IMR-90 (cell line): ENCODE measurements at regions not wholly inside any gene's neighbourhood (a gene's known extent, or its start where the extent isn't known, plus 50 kb on each side); places are given as distances from the start of the nearest gene placed in this dataset.

Source experiments
- ATAC-seq: fragments of 200-7000 bp; cut with Tn5 transposase; 2 replicates; pipeline ENCODE4 v1.9.1; 2020; ENCODE audit warnings: low read depth, mild to moderate bottlenecking, moderate library complexity
- BruUV-seq: library from RNA; stranded (reverse); fragments of 400-500 nt; replicated peaks from 2 replicates; lab custom pipeline; 2021; lab: Mats Ljungman, UMichigan
- CTCF ChIA-PET: fragments of 300-600 bp; formaldehyde crosslinking; extraction: SDS; loops from one replicate; lab custom pipeline; 2021; ENCODE audit warnings: antibody characterized with exemption; lab: Yijun Ruan, JAX
- POLR2A ChIA-PET: fragments of 300-600 bp; sonication (Branson Sonifier 250); formaldehyde crosslinking; loops from one replicate; lab custom pipeline; 2022; ENCODE audit warnings: antibody characterized with exemption; ENCODE audit not compliant: unreplicated experiment; lab: Charles Lee
- DNase-seq: peaks from one replicate; pipeline ENCODE4 v3.0.0; 2013
- H2AFZ ChIP-seq: replicated peaks from 2 replicates; pipeline ENCODE3; 2013; ENCODE audit warnings: low read length, mild to moderate bottlenecking; ENCODE audit not compliant: poor library complexity
- H2AK5ac ChIP-seq: 2 replicates; pipeline ENCODE4 v1.6.1; 2013; ENCODE audit warnings: low read depth, low read length, inconsistent platforms
- H2AK9ac ChIP-seq: replicated peaks from 2 replicates; pipeline ENCODE3; 2013; ENCODE audit warnings: mild to moderate bottlenecking, low read depth, low read length, moderate library complexity; ENCODE audit not compliant: poor library complexity
- H2BK120ac ChIP-seq: 2 replicates; pipeline ENCODE4 v1.6.1; 2013; ENCODE audit warnings: low read depth, low read length, inconsistent platforms
- H2BK15ac ChIP-seq: 3 replicates; pipeline ENCODE4 v1.6.1; 2013; ENCODE audit warnings: low read depth, low read length, inconsistent platforms
- H2BK20ac ChIP-seq: 2 replicates; pipeline ENCODE4 v1.6.1; 2013; ENCODE audit warnings: low read depth, mild to moderate bottlenecking, inconsistent platforms, low read length, moderate library complexity
- H2BK5ac ChIP-seq: 2 replicates; pipeline ENCODE4 v1.6.1; 2013; ENCODE audit warnings: mild to moderate bottlenecking, low read depth, low read length, inconsistent platforms; ENCODE audit not compliant: poor library complexity, severe bottlenecking
- H3K14ac ChIP-seq: replicated peaks from 2 replicates; pipeline ENCODE4 v1.6.1; 2013; ENCODE audit warnings: low read depth, low read length, inconsistent platforms
- H3K18ac ChIP-seq: 2 replicates; pipeline ENCODE4 v1.6.1; 2013; ENCODE audit warnings: low read depth, low read length, control low read depth
- H3K23ac ChIP-seq: 2 replicates; pipeline ENCODE4 v1.6.1; 2013; ENCODE audit warnings: low read depth, low read length, inconsistent platforms
- H3K27ac ChIP-seq: 2 replicates; pipeline ENCODE4 v1.5.1; 2013; ENCODE audit warnings: mild to moderate bottlenecking, control low read depth, low read length; ENCODE audit not compliant: insufficient read depth
- H3K27me3 ChIP-seq: 2 replicates; pipeline ENCODE4 v1.6.1; 2013; ENCODE audit warnings: low read length; ENCODE audit not compliant: control insufficient read depth, insufficient read depth
- H3K36me3 ChIP-seq: 2 replicates; pipeline ENCODE4 v1.6.1; 2013; ENCODE audit warnings: low read length, mixed read lengths; ENCODE audit not compliant: control insufficient read depth, insufficient read depth
- H3K4ac ChIP-seq: 2 replicates; pipeline ENCODE4 v1.6.1; 2013; ENCODE audit warnings: low read depth, low read length, inconsistent platforms
- H3K4me1 ChIP-seq: 2 replicates; pipeline ENCODE4 v1.6.1; 2013; ENCODE audit warnings: low read length, mixed read lengths; ENCODE audit not compliant: control insufficient read depth, insufficient read depth
- H3K4me2 ChIP-seq: 2 replicates; pipeline ENCODE4 v1.6.1; 2013; ENCODE audit warnings: low read depth, mild to moderate bottlenecking, control low read depth, low read length, moderate library complexity
- H3K4me3 ChIP-seq: 2 replicates; pipeline ENCODE4 v1.5.1; 2013; ENCODE audit warnings: low read depth, mild to moderate bottlenecking, control low read depth, low read length, moderate library complexity; ENCODE audit not compliant: insufficient read depth
- H3K56ac ChIP-seq: 2 replicates; pipeline ENCODE4 v1.6.1; 2013; ENCODE audit warnings: low read length, inconsistent platforms; ENCODE audit not compliant: insufficient read depth; ENCODE audit errors: extremely low read depth
- H3K79me1 ChIP-seq, 2 experiments: 2 replicates each; pipeline ENCODE4 v1.6.1; 2013; ENCODE audit warnings: low read length in 2 of 2, inconsistent platforms in 1 of 2, low read depth in 1 of 2
- H3K9ac ChIP-seq: 2 replicates; pipeline ENCODE4 v1.6.1; 2013; ENCODE audit warnings: low read depth, low read length, control low read depth
- H3K9me1 ChIP-seq: 2 replicates; pipeline ENCODE4 v1.6.1; 2013; ENCODE audit warnings: low read length, inconsistent platforms; ENCODE audit not compliant: insufficient read depth
- H3K9me3 ChIP-seq: 2 replicates; pipeline ENCODE4 v1.6.1; 2013; ENCODE audit warnings: low read length; ENCODE audit not compliant: control insufficient read depth, insufficient read depth
- H4K20me1 ChIP-seq: 2 replicates; pipeline ENCODE4 v1.6.1; 2013; ENCODE audit warnings: low read length, inconsistent platforms; ENCODE audit not compliant: insufficient read depth
- H4K5ac ChIP-seq: 2 replicates; pipeline ENCODE4 v1.6.1; 2013; ENCODE audit warnings: mild to moderate bottlenecking, low read depth, low read length, control low read depth
- H4K8ac ChIP-seq, 2 experiments: 2 replicates each; pipeline ENCODE4 v1.6.1; 2013; ENCODE audit warnings: low read depth in 2 of 2, low read length in 2 of 2, control low read depth in 1 of 2, inconsistent platforms in 1 of 2
- H4K91ac ChIP-seq: 2 replicates; pipeline ENCODE4 v1.6.1; 2013; ENCODE audit warnings: low read depth, low read length, inconsistent platforms; ENCODE audit not compliant: insufficient read depth
- CEBPB ChIP-seq: IDR thresholded peaks from 2 replicates; pipeline ENCODE4 v1.6.1; 2012; ENCODE audit warnings: low read depth, low read length, improper control_type of control experiment
- CHD1 ChIP-seq: IDR thresholded peaks from 2 replicates; pipeline ENCODE4 v1.6.1; 2012; ENCODE audit warnings: low read depth, low read length, improper control_type of control experiment
- FOS ChIP-seq: fragments of 150-350 bp; IDR thresholded peaks from 2 replicates; pipeline ENCODE4 v1.6.1; 2016; ENCODE audit warnings: low read depth, low read length
- MAZ ChIP-seq: IDR thresholded peaks from 2 replicates; pipeline ENCODE4 v1.6.1; 2012; ENCODE audit warnings: low read depth, mild to moderate bottlenecking, low read length, improper control_type of control experiment, moderate library complexity, borderline replicate concordance
- NFE2L2 ChIP-seq: fragments of 150-350 bp; IDR thresholded peaks from 2 replicates; pipeline ENCODE4 v1.6.1; 2016; ENCODE audit warnings: low read depth, mild to moderate bottlenecking, low read length
- POLR2A ChIP-seq: IDR thresholded peaks from 2 replicates; pipeline ENCODE4 v1.6.1; 2012; ENCODE audit warnings: mild to moderate bottlenecking, low read depth, low read length
- RAD21 ChIP-seq: IDR thresholded peaks from 2 replicates; pipeline ENCODE4 v1.6.1; 2012; ENCODE audit warnings: low read length, improper control_type of control experiment
- RFX5 ChIP-seq: IDR thresholded peaks from 2 replicates; pipeline ENCODE4 v1.8.0; 2012; ENCODE audit warnings: low read depth, mild to moderate bottlenecking, low read length, moderate library complexity
- WGBS, 2 experiments: methylation state at CpG; one replicate each; pipeline versions ENCODE4 v1.1.5 to v1.1.7; 2013; ENCODE audit warnings: missing lambda C conversion rate in 2 of 2; ENCODE audit not compliant: insufficient read length in 1 of 2; ENCODE audit errors: extremely low coverage in 2 of 2; 5-methylcytosine and 5-hydroxymethylcytosine counted together
- dilution Hi-C: fragments of 300-500 bp; cut with HindIII; formaldehyde crosslinking; loops from one replicate; pipeline ENCODE4 v1.14.3; 2018; ENCODE audit warnings: low sequenced_read_pairs; ENCODE audit not compliant: unreplicated experiment
- in situ Hi-C: fragments of 300-500 bp; cut with MboI; formaldehyde crosslinking; loops from 3 replicates; pipeline ENCODE4 v1.14.3; 2019; ENCODE audit warnings: low sequenced_read_pairs, inconsistent platforms, mixed read lengths
- intact Hi-C: fragments of 100-400 bp; cut with micrococcal nuclease; formaldehyde crosslinking; loops from 2 replicates; pipeline ENCODE4 v1.10.0; 2022
- TF ChIP-seq, protein P1 (sequence below): fragments of 150-350 bp; IDR thresholded peaks from 2 replicates; pipeline ENCODE4 v1.6.1; 2017; ENCODE audit warnings: mild to moderate bottlenecking, antibody characterized with exemption, low read length, low read depth
- TF ChIP-seq, protein P2 (sequence below): conservative IDR thresholded peaks from 2 replicates; pipeline ENCODE4 v1.5.1; 2012; ENCODE audit warnings: mild to moderate bottlenecking, low read depth, low read length, improper control_type of control experiment
- TF ChIP-seq, protein P3 (sequence below): fragments of 150-350 bp; IDR thresholded peaks from 2 replicates; pipeline ENCODE4 v1.6.1; 2016; ENCODE audit warnings: low read depth, mild to moderate bottlenecking, low read length, moderate library complexity, borderline replicate concordance

DNA sequence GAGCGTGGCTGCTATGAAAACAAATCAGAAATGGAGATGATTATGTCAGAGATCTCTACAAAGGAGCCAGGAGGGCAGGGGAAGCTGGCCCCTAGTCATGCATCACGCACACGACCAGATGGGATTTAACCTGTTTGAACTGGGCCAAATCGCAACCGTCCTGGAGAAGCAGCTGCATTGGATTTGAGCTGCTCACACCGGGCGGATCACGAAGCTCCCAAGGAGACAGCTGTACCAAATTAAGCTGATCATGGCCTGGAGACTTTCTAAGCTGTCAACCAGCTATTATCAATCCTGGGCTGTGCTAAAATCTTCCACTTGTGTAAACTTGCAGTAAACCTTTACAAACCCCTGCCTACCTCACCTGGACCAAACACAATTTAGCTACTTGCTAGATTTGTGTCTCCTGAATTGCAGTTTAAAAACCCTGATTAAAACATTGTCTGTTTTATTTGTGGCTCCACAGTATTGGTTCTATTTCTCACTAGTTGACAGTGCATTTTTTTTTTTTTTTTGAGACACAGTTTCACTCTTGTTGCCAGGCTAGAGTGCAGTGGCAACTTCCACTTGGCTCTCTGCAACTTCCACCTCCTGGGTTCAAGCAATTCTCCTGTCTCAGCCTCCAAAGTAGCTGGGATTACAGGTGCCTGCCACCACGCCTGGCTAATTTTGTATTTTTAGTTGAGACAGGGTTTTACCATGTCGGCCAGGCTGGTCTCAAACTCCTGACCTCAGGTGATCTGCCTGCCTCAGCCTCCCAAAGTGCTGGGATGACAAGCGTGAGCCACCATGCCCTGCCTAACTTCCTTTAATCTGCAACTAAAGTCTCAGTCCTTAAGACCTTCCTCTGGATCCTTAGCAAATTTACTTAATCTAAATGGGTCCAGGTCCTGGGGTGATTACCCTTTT lies 98.3 kb upstream of the GRIN2A start:
- DNase-seq: no peak
- Histone ChIP-seq H3K4me1 (no peaks in the 10 kb centered on the region), H2BK15ac (no peak overlapping the region), H4K91ac (no peak overlapping the region), H3K14ac (no peak overlapping the region), H3K27me3 (no peaks in the 10 kb centered on the region), H3K4me3 (no peak overlapping the region), H3K56ac (no peak overlapping the region), H4K5ac (no peak overlapping the region), H2BK5ac (no peak overlapping the region), H3K18ac (no peak overlapping the region), H2AFZ (no peak overlapping the region), H4K8ac (no peak overlapping the region), H3K23ac (no peak overlapping the region), H3K4me2 (no peak overlapping the region), H3K27ac (no peak overlapping the region), H3K36me3 (no peaks in the 10 kb centered on the region), H3K9ac (no peak overlapping the region), H3K79me1 (no peaks in the 10 kb centered on the region), H3K4ac (no peak overlapping the region), H3K9me1 (no peaks in the 10 kb centered on the region), H2AK9ac (no peak overlapping the region), H3K9me3 (peaks cover 10% of the 10 kb centered on the region), H4K20me1 (no peaks in the 10 kb centered on the region), H2AK5ac (no peak overlapping the region), H2BK120ac (no peak overlapping the region), H2BK20ac (no peak overlapping the region)
- no TSS peak for BruUV-seq
- intact Hi-C loops: no loop called here
- in situ Hi-C loops: no loop called here
- TF ChIP-seq RFX5: no peak
- TF ChIP-seq FOS: no peak
- TF ChIP-seq, protein P1, sequence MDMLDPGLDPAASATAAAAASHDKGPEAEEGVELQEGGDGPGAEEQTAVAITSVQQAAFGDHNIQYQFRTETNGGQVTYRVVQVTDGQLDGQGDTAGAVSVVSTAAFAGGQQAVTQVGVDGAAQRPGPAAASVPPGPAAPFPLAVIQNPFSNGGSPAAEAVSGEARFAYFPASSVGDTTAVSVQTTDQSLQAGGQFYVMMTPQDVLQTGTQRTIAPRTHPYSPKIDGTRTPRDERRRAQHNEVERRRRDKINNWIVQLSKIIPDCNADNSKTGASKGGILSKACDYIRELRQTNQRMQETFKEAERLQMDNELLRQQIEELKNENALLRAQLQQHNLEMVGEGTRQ: no peak
- no peak for TF ChIP-seq NFE2L2
- no peak for TF ChIP-seq POLR2A
- TF ChIP-seq, protein P2, sequence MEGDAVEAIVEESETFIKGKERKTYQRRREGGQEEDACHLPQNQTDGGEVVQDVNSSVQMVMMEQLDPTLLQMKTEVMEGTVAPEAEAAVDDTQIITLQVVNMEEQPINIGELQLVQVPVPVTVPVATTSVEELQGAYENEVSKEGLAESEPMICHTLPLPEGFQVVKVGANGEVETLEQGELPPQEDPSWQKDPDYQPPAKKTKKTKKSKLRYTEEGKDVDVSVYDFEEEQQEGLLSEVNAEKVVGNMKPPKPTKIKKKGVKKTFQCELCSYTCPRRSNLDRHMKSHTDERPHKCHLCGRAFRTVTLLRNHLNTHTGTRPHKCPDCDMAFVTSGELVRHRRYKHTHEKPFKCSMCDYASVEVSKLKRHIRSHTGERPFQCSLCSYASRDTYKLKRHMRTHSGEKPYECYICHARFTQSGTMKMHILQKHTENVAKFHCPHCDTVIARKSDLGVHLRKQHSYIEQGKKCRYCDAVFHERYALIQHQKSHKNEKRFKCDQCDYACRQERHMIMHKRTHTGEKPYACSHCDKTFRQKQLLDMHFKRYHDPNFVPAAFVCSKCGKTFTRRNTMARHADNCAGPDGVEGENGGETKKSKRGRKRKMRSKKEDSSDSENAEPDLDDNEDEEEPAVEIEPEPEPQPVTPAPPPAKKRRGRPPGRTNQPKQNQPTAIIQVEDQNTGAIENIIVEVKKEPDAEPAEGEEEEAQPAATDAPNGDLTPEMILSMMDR: no peak
- TF ChIP-seq MAZ: no peak
- TF ChIP-seq RAD21: no peak
- no peak for TF ChIP-seq CHD1
- TF ChIP-seq CEBPB: no peak
- TF ChIP-seq, protein P3, sequence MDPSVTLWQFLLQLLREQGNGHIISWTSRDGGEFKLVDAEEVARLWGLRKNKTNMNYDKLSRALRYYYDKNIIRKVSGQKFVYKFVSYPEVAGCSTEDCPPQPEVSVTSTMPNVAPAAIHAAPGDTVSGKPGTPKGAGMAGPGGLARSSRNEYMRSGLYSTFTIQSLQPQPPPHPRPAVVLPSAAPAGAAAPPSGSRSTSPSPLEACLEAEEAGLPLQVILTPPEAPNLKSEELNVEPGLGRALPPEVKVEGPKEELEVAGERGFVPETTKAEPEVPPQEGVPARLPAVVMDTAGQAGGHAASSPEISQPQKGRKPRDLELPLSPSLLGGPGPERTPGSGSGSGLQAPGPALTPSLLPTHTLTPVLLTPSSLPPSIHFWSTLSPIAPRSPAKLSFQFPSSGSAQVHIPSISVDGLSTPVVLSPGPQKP: no peak
- dilution Hi-C loops: no loop called here
- CTCF ChIA-PET: no interaction called here
- POLR2A ChIA-PET: no interaction called here
- no peak for ATAC-seq
- WGBS, 2 experiments: 9% methylated on average over 8 of the region's 11 CpGs; no CpG with 5 or more reads in 1 of the 2 experiments
